ENCODE measurements at regions not wholly inside any gene's neighbourhood (a gene's known extent, or its start where the extent isn't known, plus 50 kb on each side); places are given as distances from the start of the nearest gene placed in this dataset.
"Not testable (repeated sequence)": the region's sequence is repeated elsewhere in the genome, so short reads cannot be mapped to it uniquely, and the experiment has no call there.

DNA sequence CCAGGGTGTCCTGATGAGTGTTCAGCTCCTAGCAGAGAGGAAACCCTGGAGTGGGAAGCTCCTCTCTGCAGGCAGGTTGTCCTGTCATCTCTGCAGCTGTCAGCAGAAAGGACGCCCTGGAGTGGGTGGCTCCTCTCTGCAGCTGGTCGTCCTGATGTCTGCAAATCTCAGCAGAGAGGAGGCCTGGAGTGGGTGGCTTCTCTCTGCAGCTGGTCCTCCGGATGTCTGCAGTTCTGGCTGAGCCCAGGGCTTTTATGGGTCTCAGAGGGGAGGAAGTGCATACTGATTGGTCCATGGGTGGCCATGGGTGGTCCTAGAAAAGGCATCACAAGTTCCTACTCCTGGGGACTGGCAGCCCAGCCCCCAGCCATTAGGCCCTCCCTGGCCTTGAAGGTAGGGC lies 102.6 kb upstream of the BNIP2 start:
- DNase-seq (ENCODE audit: low read depth in 2 of 3, low spot score in 2 of 3), result no peak

DNA sequence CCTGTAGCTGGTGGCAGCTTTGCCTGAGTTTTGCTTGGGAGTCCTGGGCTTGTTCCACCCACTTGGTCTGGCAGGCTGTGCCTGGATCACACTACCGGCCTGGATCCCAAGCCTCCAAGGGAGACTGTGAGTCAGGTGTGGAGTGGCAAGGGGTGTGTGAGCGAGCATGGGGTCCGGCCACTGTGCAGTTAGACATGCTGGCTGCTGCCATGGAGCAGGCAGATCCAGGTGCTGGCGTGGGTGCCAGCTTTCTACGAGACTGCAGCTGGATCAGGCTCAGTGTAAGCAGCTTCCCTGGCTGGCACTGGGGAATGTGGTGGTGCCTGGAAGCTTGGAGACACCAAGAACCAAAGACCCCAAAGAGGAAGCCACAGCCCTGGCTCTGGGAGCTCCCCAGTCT lies 102.0 kb upstream of the BNIP2 start:
- no peak for DNase-seq (ENCODE audit: low read depth in 2 of 3, low spot score in 2 of 3)

DNA sequence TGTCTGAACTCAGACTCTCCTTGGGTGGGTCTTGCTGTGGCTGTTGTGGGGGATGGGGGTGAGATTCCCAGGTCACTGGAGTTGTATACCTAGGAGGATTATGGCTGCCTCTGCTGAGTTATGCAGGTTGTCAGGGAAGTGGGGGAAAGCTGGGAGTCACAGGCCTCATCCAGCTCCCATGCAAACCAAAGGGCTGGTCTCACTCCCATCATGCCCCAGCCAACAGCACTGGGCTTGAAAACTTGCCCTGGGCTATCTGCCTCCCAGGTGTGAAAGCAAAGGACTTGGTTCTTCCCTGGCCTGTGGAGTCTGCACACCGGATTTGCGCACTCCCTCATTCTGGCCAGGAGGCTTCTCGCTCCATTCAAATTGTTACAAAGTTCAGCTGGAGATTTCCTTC lies 97.3 kb upstream of the BNIP2 start:
- not testable (repeated sequence) for DNase-seq (ENCODE audit: low read depth in 2 of 3, low spot score in 2 of 3)

- DNase-seq (ENCODE audit: low read depth in 2 of 3, low spot score in 2 of 3), result not testable (repeated sequence)
Observed at GRCh38 chr15:59785981-59786380, 96.9 kb upstream of the BNIP2 start.

- DNase-seq (ENCODE audit: low read depth in 2 of 3, low spot score in 2 of 3), result not testable (repeated sequence)
Observed at GRCh38 chr15:59783774-59784520, 94.8 kb upstream of the BNIP2 start.

DNA sequence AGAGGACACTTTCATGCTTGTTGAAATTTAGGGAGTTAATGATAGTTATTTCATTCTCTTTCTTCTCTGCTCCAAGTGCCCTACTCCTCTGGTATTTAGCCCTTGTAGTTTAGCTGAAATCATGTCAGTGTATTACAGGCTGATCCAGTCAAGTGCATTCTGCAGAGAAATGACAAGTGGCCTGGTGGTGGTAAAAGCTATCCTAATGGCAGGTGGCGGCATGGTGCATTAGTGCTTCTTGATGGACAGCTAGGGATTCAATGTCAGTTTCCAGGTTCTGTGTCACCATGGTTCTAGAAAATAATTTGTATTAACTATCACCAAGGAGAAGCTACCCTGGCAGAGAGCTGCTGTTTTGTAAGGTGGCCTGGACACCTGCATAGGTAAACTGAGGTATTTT lies 90.0 kb upstream of the BNIP2 start:
- DNase-seq (ENCODE audit: low read depth in 2 of 3, low spot score in 2 of 3), result no peak

- no peak for DNase-seq (ENCODE audit: low read depth in 2 of 3, low spot score in 2 of 3)
Observed at GRCh38 chr15:59764775-59765174, 75.7 kb upstream of the BNIP2 start.

DNA sequence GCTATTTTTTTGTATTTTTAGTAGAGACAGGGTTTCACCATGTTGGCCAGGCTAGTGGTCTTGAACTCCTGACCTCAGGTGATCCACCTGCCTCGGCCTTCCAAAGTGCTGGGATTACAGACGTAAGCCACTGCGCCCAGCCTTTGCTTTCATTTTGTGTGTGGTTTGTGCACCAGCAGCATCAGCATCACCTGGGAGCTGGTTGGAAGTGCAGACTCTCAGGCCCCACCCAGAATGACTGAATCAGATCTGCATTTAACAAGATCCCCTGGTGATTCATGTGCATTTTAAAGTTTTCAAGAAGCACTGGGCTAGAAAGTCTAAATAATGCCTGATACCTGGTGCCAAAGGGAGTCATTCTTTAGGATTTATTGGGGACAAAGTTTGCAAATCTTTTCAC lies 73.4 kb upstream of the BNIP2 start:
- no peak for DNase-seq (ENCODE audit: low read depth in 2 of 3, low spot score in 2 of 3)

DNA sequence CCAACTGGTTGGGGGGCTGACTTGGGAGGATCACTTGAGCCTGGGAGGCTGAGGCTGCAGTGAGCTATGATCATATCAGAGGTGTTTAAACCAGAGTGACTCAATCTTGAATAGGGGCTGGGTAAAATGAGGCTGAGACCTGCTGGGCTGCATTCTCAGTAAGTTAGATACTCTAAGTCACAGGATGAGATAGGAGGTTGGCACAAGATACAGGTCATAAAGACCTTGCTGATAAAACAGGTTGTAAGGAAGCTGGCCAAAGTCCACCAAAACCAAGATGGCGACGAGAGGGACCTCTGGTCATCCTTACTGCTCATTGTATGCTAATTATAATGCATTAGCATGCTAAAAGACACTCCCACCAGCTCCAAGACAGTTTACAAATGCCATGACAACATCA lies 71.1 kb upstream of the BNIP2 start:
- not testable (repeated sequence) for DNase-seq (ENCODE audit: low read depth in 2 of 3, low spot score in 2 of 3)

- DNase-seq (ENCODE audit: low read depth in 2 of 3, low spot score in 2 of 3), result no peak
Observed at GRCh38 chr15:59751552-59752413, 62.7 kb upstream of the BNIP2 start.

- DNase-seq (ENCODE audit: low read depth in 2 of 3, low spot score in 2 of 3), result no peak
Observed at GRCh38 chr15:59746777-59747176, 57.7 kb upstream of the BNIP2 start.

DNA sequence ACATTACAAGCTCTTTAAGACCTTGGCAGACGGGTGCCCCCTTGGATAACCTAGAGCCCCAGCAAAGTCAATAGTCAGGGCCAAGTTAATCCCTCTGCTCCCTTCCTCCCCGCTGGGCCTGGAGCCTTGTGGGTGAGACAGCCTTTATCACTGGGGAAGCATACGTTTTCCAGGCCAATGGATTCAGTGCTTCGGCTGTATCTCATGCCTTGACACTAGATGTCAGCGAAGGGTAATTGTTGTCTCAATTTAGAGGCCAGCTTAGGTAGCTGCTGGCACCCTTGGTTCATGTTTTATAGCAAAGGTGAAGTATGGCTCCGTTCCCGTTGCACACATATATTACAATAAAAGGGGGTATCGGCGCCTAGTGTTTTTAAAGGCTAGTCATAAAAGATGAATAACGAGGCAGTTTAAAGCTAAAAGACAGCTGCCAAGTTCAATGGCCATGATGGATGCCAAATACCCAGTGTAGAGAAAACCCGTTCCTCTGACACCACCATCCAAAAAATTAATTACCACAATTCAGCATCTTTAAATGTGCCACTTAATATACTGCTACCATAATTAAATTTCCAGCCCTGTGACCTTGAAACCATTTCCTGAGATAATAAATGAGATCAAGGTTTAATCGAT lies 52.3 kb upstream of the BNIP2 start:
- DNase-seq (ENCODE audit: low read depth in 2 of 3, low spot score in 2 of 3), result no peak

DNA sequence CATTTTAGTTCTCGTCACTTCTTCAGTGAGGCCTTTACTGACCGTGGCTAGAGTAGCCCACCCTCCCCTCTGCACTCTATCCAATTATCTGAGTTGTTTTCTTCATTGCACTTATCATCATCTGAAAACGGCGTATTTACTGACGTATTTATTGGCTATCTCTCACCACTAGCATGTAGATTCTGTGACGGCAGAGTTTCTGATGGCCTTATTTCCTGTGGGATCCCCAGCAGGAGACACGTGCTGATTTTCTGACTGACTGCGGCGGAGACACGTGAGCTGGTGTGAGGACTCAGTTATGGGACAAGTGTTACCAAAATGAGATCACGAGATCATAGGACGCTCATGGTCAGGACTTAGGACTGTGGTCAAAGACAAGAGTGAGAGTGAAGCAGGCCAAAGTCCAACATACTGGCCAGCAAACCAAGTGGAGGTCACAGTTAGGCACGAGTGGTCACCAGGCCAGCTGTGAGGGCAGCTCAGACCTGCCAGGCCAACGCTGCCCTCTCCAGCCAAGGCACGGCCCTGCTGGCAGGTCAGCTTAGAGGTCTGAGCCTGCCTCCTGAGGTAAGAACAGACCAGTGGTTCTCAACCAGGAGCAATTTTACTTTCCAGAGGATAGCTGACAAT lies 50.6 kb upstream of the BNIP2 start:
- no peak for DNase-seq (ENCODE audit: low read depth in 2 of 3, low spot score in 2 of 3)

All from activated CD8-positive, alpha-beta memory T cell treated with anti-CD3 and anti-CD28 coated beads for 48 hours (primary cell).